ENCODE measurements at regions not wholly inside any gene's neighbourhood (a gene's known extent, or its start where the extent isn't known, plus 50 kb on each side); places are given as distances from the start of the nearest gene placed in this dataset.

DNA sequence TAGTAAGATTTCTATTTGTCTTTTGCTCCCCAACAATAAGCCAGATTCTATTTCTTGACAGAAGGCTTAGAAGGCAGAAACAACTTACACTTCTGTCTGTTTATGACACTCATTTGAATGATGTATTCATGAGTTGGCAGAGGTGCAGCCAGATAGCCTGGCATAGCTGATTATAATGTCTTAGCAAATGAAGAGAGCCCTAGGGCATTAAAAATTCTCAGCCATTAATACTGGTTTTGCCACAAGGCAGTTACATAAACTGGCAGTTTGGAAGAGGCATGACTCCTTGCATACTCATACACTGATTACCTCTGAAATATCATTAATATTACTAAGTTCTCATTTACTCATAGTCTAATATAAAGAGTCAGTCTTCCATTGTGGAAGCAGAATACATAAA, 728.5 kb upstream of the NDST4 start:
- DNase-seq (ENCODE audit: low spot score) = no peak
- H3K9me3 ChIP-seq = peaks cover 0 to 7% of the 10 kb centered on the region in 2 donors
- no peaks in the 10 kb centered on the region for H3K27me3 ChIP-seq
- TF ChIP-seq, protein P1, sequence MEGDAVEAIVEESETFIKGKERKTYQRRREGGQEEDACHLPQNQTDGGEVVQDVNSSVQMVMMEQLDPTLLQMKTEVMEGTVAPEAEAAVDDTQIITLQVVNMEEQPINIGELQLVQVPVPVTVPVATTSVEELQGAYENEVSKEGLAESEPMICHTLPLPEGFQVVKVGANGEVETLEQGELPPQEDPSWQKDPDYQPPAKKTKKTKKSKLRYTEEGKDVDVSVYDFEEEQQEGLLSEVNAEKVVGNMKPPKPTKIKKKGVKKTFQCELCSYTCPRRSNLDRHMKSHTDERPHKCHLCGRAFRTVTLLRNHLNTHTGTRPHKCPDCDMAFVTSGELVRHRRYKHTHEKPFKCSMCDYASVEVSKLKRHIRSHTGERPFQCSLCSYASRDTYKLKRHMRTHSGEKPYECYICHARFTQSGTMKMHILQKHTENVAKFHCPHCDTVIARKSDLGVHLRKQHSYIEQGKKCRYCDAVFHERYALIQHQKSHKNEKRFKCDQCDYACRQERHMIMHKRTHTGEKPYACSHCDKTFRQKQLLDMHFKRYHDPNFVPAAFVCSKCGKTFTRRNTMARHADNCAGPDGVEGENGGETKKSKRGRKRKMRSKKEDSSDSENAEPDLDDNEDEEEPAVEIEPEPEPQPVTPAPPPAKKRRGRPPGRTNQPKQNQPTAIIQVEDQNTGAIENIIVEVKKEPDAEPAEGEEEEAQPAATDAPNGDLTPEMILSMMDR (IDR thresholded peaks at IDR 0.05) = no peak
- no peak overlapping the region for H3K27ac ChIP-seq
- no peaks in the 10 kb centered on the region for H3K4me1 ChIP-seq
- H3K36me3 ChIP-seq = no peaks in the 10 kb centered on the region
- H3K4me3 ChIP-seq = no peak overlapping the region

DNA sequence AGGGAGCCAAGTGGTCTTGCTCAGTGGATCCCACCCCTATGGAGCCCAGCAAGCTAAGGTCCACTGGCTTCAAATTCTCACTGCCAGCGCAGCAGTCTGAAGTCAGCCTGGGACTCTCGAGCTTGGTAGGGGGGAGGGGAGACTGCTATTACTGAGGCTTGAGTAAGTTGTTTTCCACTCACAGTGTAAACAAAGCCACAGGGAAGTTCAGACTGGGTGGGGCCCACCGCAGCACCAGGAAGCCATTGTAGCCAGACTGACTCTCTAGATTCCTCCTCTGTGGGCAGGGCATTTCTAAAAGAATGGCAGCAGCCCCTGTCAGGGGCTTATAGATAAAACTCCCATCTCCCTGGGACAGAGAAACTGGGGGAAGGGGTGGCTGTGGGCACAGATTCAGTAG, 721.0 kb upstream of the NDST4 start:
- no peaks in the 10 kb centered on the region for H3K36me3 ChIP-seq
- no peaks in the 10 kb centered on the region for H3K27me3 ChIP-seq
- peaks cover 0 to 18% of the 10 kb centered on the region in 2 donors for H3K9me3 ChIP-seq
- no peaks in the 10 kb centered on the region for H3K4me1 ChIP-seq
- H3K27ac ChIP-seq = no peak overlapping the region
- DNase-seq (ENCODE audit: low spot score) = no peak
- H3K4me3 ChIP-seq = no peak overlapping the region
- TF ChIP-seq, protein P1 (IDR thresholded peaks at IDR 0.05) = no peak

DNA sequence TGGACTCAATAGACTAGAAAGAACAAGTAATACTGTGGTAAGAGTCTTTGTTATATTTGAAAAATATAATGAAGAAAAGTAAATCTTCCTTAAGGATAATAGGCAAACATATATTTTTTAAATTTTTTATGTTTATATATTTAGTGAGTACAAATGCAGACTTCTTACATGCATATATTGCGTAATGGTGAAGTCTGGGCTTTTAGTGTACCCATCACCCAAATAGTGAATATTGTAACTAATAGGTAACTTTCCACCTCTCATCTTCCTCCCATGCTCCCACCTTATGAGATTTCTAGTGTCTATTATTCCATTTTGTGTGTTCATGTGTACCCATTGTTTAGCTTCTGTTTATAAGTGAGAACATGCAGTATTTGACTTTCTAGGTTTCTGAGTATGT, 711.2 kb upstream of the NDST4 start:
- no peak overlapping the region for H3K27ac ChIP-seq

DNA sequence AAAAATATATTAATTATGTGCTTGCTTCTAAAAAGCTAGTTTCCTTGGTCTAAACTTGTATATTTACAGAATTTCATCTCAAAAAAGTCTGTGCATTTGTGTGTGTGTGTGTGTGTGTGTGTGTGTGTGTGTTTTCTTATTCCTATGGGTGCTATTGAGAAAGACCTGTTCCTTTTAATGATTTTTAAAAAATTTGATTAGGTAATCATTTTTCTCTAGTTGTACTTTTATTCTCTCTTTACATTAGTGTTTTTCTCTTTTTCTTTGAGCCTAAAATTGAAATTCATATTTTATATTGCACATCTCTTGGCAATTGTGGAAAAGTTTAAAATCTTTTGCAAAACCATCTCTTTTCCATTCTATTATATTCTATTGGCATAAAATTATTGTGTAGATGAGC, 690.4 kb upstream of the NDST4 start:
- H3K4me1 ChIP-seq = no peaks in the 10 kb centered on the region
- H3K9me3 ChIP-seq = no peaks in the 10 kb centered on the region
- DNase-seq (ENCODE audit: low spot score) = no peak
- TF ChIP-seq, protein P1 (IDR thresholded peaks at IDR 0.05) = no peak
- no peak overlapping the region for H3K27ac ChIP-seq
- H3K4me3 ChIP-seq = no peak overlapping the region
- no peaks in the 10 kb centered on the region for H3K36me3 ChIP-seq
- H3K27me3 ChIP-seq = no peaks in the 10 kb centered on the region

More for the DNA sequence above, 711.2 kb upstream of the NDST4 start:
- Histone ChIP-seq H3K4me3 (no peak overlapping the region), H3K36me3 (no peaks in the 10 kb centered on the region), H3K9me3 (no peaks in the 10 kb centered on the region), H3K27me3 (no peaks in the 10 kb centered on the region), H3K4me1 (no peaks in the 10 kb centered on the region)
- TF ChIP-seq, protein P1 (IDR thresholded peaks at IDR 0.05) = no peak
- DNase-seq (ENCODE audit: low spot score) = no peak

DNA sequence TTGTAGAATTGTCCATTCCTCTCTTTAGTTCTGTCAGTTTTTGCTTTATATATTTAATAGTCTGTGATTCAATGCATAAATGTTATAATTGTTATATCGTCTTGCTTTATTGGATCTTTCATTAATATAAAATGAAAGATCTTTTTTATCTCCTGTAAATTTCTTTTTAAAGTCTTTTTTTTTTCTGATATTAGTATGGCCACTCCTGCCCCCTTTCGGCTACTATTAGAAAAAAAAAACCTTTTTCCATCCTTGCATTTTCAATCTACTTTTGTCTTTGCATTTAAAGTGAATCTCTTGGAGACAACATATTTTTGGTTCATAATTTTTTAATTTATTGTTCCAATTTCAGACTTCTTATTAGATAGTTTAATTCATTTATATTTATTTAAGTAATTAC, 677.4 kb upstream of the NDST4 start:
- no peaks in the 10 kb centered on the region for H3K36me3 ChIP-seq
- no peak overlapping the region for H3K4me3 ChIP-seq
- H3K9me3 ChIP-seq = no peaks in the 10 kb centered on the region
- TF ChIP-seq, protein P1 (IDR thresholded peaks at IDR 0.05) = no peak
- DNase-seq (ENCODE audit: low spot score) = no peak
- H3K27me3 ChIP-seq = no peaks in the 10 kb centered on the region
- no peak overlapping the region for H3K27ac ChIP-seq
- no peaks in the 10 kb centered on the region for H3K4me1 ChIP-seq

DNA sequence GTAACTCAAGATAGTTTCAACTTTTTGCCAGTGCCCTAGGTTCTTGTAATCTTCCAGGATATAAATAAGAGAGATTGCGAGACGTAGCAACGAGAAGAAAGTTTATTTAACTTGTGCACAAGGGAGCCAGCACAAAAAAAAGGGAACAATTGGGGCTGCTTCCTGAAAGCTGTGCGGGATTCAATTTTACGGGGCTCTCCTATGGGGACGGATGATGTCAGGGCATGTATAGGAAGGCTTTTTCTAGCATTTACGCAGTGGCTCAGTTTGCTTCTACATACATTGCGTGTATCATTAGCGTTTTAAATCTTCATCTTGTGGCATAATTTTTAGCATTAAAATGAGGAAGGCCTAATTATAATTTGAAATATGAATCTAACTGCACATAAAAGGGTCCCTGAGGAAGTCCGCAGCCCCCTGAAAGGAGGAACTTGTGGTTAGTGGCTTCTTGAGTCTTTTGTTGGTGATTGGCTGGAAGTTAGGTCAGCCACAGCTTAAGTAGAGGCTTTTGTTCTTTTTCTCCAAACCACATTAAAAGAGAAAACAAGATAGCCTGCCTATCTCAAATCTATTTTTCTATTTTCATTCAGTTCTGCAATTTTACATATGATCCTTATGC, 668.2 kb upstream of the NDST4 start:
- Histone ChIP-seq H3K4me1 (no peaks in the 10 kb centered on the region), H3K27ac (no peak overlapping the region), H3K4me3 (no peak overlapping the region), H3K9me3 (no peaks in the 10 kb centered on the region), H3K27me3 (no peaks in the 10 kb centered on the region), H3K36me3 (no peaks in the 10 kb centered on the region)
- DNase-seq (ENCODE audit: low spot score) = no peak
- TF ChIP-seq, protein P1 (IDR thresholded peaks at IDR 0.05) = no peak

Measured in right atrium auricular region (tissue), 2 donors.